ENCODE measurements at regions not wholly inside any gene's neighbourhood (a gene's known extent, or its start where the extent isn't known, plus 50 kb on each side); places are given as distances from the start of the nearest gene placed in this dataset.

DNA sequence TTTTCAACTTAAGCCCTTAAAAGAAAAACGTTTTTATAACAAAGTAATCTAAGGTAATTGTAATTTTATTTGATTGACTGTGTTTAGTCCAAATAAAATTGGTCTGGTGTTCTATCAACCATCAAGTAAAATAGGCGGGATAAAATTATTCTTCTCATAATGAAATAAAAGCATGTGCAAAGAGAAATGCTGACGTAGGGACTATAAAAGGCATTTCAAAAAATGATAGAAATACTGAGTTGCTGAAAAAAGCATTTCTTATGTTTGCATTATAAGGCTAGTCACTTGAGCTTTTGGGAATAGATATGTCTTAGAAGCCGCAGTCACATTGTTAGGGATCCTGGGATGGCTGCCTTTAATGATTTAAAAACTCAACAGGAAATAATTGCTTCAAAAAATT, 608.0 kb upstream of the JAG1 start:
- no peak for DNase-seq (ENCODE audit: low spot score)

DNA sequence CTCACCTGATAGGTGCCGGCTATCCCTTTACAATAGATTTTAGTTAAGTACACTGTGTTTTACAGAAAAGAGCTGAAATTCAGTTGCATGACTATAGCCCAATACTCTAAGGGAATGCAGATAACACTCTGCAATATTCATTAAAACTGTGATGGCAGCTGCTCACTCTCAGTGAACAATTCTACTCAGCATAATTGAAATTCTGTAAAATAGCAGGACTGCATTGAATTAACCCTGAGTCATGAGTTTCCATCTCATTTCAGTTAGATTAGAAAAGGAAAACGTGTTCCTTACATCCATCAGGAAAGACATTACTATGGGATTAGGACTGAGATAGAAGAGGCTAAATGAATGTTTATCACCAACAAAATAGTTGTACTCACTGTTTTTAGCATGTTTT, 613.3 kb upstream of the JAG1 start:
- DNase-seq (ENCODE audit: low spot score) = no peak

GRCh38 chr20:11296221-11296620, 621.5 kb upstream of the BTBD3 start:
- no peak for DNase-seq (ENCODE audit: low spot score)

DNA sequence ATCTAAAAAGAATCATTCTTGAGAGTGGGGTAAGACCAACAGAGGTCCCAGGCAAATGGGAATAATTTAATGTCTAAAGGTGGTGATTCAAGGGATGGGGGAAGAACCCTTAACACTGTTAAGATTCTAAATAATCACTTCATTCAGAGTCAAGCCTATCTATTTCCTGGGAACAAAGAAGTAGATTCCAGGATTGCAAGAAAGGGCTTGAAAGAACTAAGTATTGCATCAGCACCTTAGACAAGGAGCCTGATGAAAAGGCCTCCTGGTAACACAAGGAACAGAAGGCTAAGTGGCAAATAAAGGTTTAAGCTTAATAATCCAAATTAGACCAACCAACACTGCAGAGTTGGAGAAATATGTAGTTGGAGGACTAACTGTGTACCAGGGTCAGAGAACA, 620.7 kb upstream of the BTBD3 start:
- no peak for DNase-seq (ENCODE audit: low spot score)

GRCh38 chr20:11301699-11302098, 616.0 kb upstream of the BTBD3 start:
- no peak for DNase-seq (ENCODE audit: low spot score)

GRCh38 chr20:11302436-11302835, 615.3 kb upstream of the BTBD3 start:
- DNase-seq (ENCODE audit: low spot score) = peak; percentile 55

DNA sequence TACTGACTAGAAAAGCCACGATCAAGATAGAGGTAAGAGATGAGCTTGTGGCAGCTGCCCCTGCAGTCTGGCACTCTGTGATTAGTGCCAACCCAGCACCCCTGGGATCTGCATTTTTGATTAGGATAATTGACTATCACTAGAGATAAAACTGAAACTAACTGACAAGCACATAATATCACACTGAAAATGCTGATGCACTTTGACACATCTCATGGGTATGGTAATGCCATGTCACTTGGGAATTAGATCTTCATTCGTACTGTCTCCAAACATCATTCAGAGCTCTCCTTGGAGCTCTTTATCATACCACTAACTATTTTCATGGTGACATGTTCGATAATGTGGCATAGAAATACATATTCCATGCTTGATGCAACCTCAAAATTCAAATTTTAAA, 612.9 kb upstream of the BTBD3 start:
- DNase-seq (ENCODE audit: low spot score) = no peak

- DNase-seq (ENCODE audit: low spot score) = no peak
These were observed 612.3 kb upstream of the BTBD3 start for GRCh38 chr20:11305406-11305805.

GRCh38 chr20:11311659-11312224, 606.0 kb upstream of the BTBD3 start:
- no peak for DNase-seq (ENCODE audit: low spot score)

DNA sequence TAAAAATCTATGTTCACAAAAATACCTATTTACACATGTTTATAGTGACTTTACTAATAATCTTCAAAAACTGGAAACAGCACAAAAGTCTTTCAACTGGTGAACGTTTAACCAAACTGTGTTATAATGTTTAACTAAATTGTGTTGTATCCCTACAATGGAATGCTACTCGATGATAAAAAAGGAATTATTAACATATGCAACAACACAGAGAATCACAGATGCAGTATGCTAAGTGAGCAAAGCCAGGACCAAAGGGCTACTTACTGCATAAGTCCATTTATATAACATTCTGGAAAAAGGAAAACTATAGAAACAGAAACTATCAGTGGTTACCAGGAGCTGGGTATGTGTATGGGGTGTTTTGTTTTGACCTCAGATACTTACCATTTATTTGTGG, 602.2 kb upstream of the BTBD3 start:
- no peak for DNase-seq (ENCODE audit: low spot score)

DNA sequence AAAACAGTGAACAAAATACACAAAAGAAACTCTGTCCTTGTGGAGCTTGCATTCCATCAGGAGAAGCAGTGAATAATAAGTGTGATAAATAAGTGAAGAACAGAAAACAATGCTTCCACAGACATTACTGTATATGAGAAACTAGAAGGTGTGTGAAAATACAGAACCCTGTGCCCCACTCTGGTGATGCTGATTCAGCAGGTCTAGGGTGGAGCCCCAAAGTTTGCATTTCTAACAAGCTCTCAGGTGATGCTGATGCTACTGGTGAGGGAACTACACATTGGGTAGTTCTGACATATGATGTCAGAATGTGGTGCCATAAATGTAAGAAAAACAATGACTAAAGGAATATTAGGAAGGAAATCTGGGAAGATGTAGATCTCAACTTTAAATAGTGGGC, 601.4 kb upstream of the BTBD3 start:
- DNase-seq (ENCODE audit: low spot score) = no peak

DNA sequence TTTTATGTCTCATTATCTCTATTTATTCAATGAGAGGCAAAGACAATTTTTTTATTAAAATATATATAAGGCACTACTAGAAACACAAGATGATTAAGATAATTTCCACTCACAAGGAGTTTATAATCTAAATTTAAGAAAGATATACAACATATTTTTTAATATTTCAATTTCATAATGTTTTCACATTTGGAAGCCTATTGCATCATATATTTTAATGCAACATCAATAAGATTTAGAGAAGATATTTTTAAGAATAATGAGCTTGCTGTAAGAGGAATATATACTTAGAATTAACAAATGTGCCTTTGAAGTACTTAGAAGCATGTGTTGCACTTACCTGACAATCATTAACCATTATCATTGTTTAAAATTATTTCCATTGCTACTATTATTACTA, 597.7 kb upstream of the BTBD3 start:
- DNase-seq (ENCODE audit: low spot score) = no peak

GRCh38 chr20:11323816-11324215, 593.9 kb upstream of the BTBD3 start:
- DNase-seq (ENCODE audit: low spot score) = no peak

- no peak for DNase-seq (ENCODE audit: low spot score)
These were observed 592.7 kb upstream of the BTBD3 start for GRCh38 chr20:11324990-11325389.

DNA sequence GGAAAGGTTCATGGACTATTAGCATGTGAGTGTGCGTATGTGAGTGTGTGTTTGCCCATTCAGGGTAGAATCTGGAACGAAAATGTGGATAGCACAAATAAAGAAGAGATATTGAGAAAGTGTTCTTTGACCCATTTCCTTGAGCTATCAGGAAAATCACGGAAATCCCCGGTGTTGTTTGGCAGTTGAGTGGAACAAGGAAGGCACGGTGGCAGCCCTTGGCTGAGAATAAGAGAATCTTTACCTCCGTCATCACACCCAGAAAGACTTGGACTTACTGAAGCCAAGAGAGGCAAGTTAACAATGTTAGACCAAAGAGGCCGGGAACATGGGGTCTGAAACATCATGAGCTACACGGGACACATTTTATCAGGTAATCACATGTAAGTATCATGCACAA, 588.9 kb upstream of the BTBD3 start:
- DNase-seq (ENCODE audit: low spot score) = no peak

DNA sequence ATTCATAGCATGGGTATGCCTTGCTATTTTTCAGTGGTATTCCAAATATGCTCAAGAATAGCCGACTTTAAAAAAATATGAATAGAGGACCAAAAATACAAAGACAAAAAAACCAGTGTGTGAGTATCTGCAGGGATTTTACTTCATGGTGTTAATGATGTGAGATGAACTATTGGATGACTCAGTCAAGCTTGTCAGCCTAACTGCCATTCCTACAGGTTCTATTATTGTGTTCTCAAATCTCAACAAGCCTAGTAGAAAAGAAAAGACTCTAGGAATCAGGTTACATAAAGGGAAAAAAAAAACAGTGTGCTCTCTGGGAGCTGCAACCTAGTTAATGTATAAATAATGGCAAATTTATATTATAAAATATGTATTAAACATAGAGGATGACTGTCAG, 588.4 kb upstream of the BTBD3 start:
- no peak for DNase-seq (ENCODE audit: low spot score)

DNA sequence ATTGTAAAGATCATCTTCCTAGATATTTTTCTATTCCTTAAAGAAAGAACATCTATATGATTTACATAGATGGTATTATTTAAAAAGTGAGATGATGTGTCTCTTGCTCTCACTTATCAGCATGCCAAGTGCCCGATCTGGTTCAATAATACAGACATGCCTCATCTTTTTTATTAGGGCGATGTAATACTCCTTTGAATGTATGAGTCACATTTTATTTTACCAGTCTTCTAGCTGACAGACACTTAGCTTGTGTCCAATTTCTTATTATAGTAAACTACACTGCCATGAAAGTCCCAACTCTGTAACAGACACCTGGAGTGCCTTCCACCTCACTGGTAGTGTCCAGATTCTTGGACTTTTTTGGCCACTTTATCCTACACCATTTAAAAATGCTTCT, 586.6 kb upstream of the BTBD3 start:
- no peak for DNase-seq (ENCODE audit: low spot score)

GRCh38 chr20:11332381-11332780, 585.3 kb upstream of the BTBD3 start:
- no peak for DNase-seq (ENCODE audit: low spot score)

DNA sequence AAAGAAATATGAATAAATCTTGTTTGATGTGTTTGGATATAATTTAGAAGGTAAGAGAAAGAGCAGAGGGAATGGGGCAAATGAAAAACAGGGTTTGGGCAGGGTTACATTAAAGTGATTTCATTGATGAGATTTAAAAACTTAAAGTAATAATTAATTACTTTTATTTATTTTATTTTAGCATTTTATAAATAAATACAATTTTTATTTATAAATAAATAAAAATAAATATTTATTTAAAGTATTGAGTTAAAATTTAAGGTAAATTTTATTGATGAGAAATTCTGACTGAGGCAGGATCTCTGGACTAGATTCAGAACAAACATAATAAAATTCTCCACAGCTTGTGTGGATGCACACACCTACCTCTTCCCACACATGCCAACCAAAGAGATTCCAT, 584.1 kb upstream of the BTBD3 start:
- DNase-seq (ENCODE audit: low spot score) = no peak

GRCh38 chr20:11337361-11338130, 580.1 kb upstream of the BTBD3 start:
- DNase-seq (ENCODE audit: low spot score) = no peak

- DNase-seq (ENCODE audit: low spot score) = no peak
These were observed 579.0 kb upstream of the BTBD3 start for GRCh38 chr20:11338496-11339306.

DNA sequence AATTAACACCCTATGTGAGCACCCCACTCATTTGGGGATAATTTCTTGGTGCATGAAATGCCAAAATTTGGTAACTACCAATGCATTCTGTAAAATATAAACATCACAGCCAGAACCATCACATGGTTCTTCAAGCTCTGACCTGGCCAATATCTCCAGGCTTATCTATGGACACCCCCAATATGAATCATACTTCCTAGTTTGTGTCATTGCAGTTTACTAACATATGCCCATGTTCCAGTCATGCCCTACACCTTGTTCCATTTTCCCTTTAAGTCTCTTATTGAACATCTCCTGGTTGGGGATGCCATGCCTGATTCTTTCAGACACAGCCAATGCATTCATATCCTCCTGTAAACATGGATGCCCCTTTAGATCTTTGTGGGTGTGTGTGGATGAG, 572.8 kb upstream of the BTBD3 start:
- DNase-seq (ENCODE audit: low spot score) = no peak

- DNase-seq (ENCODE audit: low spot score) = no peak
These were observed 570.0 kb upstream of the BTBD3 start for GRCh38 chr20:11347738-11348137.

All from AG08395 (cell line).